Heart left ventricle (tissue), 16 donors: ENCODE measurements at regions not wholly inside any gene's neighbourhood (a gene's known extent, or its start where the extent isn't known, plus 50 kb on each side); places are given as distances from the start of the nearest gene placed in this dataset.

Experiments
- ATAC-seq, 4 donors: fragments of 200-7000 bp; cut with Tn5 transposase; one replicate each; pipeline ENCODE4 v1.9.1; 2020 to 2022; ENCODE audit warnings: moderate library complexity in 4 of 4, mild to moderate bottlenecking in 3 of 4, moderate number of reproducible peaks in 1 of 4
- DNase-seq, 5 donors: peaks; one replicate each; pipeline ENCODE4 v3.0.0-alpha.2; 2020
- H3K27ac ChIP-seq, 12 donors: fragments of 200-600 bp; sonication (generic) in 4 of 12; one replicate each; pipeline versions ENCODE4 v1.5.0 to v1.8.0; 2016 to 2022; ENCODE audit warnings: mild to moderate bottlenecking in 2 of 12
- H3K27me3 ChIP-seq, 9 donors: fragments of 200-600 bp; sonication (generic) in 2 of 9; one replicate each; pipeline versions ENCODE4 v1.5.1 to v1.8.0; 2016 to 2022; ENCODE audit warnings: mild to moderate bottlenecking in 3 of 9
- H3K36me3 ChIP-seq, 9 donors: fragments of 200-600 bp; sonication (generic) in 2 of 9; one replicate each; pipeline versions ENCODE4 v1.5.0 to v1.8.0; 2018 to 2022; ENCODE audit warnings: mild to moderate bottlenecking in 2 of 9
- H3K4me1 ChIP-seq, 12 donors: fragments of 200-600 bp; sonication (generic) in 4 of 12; one replicate each; pipeline versions ENCODE4 v1.5.0 to v1.8.0; 2016 to 2022; ENCODE audit warnings: mild to moderate bottlenecking in 3 of 12
- H3K4me3 ChIP-seq, 12 donors: fragments of 200-600 bp; sonication (generic) in 4 of 12; one replicate each; pipeline versions ENCODE4 v1.5.0 to v1.8.0; 2017 to 2022; ENCODE audit warnings: mild to moderate bottlenecking in 9 of 12, moderate library complexity in 4 of 12
- H3K9me3 ChIP-seq, 12 donors: fragments of 200-600 bp; sonication (generic) in 4 of 12; one replicate each; pipeline versions ENCODE4 v1.5.0 to v1.8.0; 2016 to 2022; ENCODE audit warnings: mild to moderate bottlenecking in 1 of 12
- POLR2A ChIP-seq, 2 donors: fragments of 450-650 bp; IDR thresholded peaks; one replicate each; pipeline ENCODE4 v1.6.1; 2017; ENCODE audit warnings: antibody characterized with exemption in 2 of 2, mild to moderate bottlenecking in 2 of 2, moderate library complexity in 2 of 2
- WGBS, 4 donors: extraction: QIAGEN DNeasy Blood & Tissue Kit in 2 of 4; methylation state at CpG; one replicate each; pipeline versions ENCODE4 v1.1.5 to v1.1.7; 2013 to 2018; 5-methylcytosine and 5-hydroxymethylcytosine counted together
- intact Hi-C, 10 donors: fragments of 100-400 bp; cut with DNase I; formaldehyde crosslinking; loops; one replicate each; pipeline versions ENCODE4 v1.11.1 to v1.14.2; 2022
- TF ChIP-seq, protein P1 (sequence below), 12 donors: fragments of 200-600 bp; sonication (generic) in 4 of 12; IDR thresholded peaks; one replicate each; pipeline versions ENCODE4 v1.5.0 to v1.8.0; 2018 to 2022; ENCODE audit warnings: antibody characterized with exemption in 12 of 12, mild to moderate bottlenecking in 5 of 12
- donor health status: ischemic (EF 13 %, LVEDD 7.1; RV severe dilation, severe dysfunction).
- donor health status: healthy with polysubstance abuse.
- donor health status: DM: no; HTN: yes; CAD: no.
- donor health status: DM: no; HTN: no; CAD: no.
- donor health status: ischemic (EF 25% LVEDD 6.9; RV normal size, moderate dysfunction).
- donor health status: ischemic (EF 25% LVEDD 5.7; RV mildly dilated, moderate dysfunction).
- donor health status: healthy.
- donor health status: DM: yes; HTN: yes; CAD: no.
- donor health status: ischemic (EF 35%, LVEDD 5.7; RV mildly dilated, moderate dysfunction).
- donor health status: nonischemic (EF 11% LVEDD 7.7; RV severe dilation, severe dysfunction).
- donor health status: DM: yes; HTN: yes; CAD: no.
- donor health status: PGD.
- donor health status: ischemic (EF 29% LVEDD 5.4; RV normal size, mild dysfunction).
- donor health status: nonischemic (EF 23%, LVEDD 6.1; RV moderate dilation, normal function).

DNA sequence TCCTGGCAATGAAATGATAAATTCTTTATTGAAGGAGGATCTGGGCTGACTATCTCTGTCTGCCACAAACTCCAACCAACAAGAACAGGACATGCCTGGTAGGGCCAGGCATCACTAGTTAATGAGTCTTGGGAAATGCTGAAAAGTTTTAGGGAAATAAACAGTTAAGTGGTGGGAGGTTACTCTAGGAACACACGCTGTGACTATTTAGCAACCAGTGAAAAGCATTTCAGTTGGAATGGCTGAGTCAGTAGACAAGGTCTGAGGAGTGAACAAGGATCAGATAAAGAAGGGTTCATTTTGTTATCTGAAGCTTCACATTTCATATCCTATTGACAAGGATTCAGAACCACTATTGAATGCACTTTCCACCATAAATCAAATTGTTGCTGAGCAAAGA is 394.9 kb upstream of the BOD1L1 start:
- WGBS, 4 donors = 46 to 68% (median 57%) methylated on average over 1 of the region's 1 CpG
- DNase-seq (no peak), ATAC-seq (no peak)
- TF ChIP-seq, protein P1, sequence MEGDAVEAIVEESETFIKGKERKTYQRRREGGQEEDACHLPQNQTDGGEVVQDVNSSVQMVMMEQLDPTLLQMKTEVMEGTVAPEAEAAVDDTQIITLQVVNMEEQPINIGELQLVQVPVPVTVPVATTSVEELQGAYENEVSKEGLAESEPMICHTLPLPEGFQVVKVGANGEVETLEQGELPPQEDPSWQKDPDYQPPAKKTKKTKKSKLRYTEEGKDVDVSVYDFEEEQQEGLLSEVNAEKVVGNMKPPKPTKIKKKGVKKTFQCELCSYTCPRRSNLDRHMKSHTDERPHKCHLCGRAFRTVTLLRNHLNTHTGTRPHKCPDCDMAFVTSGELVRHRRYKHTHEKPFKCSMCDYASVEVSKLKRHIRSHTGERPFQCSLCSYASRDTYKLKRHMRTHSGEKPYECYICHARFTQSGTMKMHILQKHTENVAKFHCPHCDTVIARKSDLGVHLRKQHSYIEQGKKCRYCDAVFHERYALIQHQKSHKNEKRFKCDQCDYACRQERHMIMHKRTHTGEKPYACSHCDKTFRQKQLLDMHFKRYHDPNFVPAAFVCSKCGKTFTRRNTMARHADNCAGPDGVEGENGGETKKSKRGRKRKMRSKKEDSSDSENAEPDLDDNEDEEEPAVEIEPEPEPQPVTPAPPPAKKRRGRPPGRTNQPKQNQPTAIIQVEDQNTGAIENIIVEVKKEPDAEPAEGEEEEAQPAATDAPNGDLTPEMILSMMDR (IDR thresholded peaks at IDR 0.05) = no peak
- TF ChIP-seq POLR2A (IDR thresholded peaks at IDR 0.05) = no peak
- intact Hi-C loops = no loop called here
- H3K27ac ChIP-seq = no peak overlapping the region
- no peaks in the 10 kb centered on the region for H3K9me3 ChIP-seq
- H3K4me1 ChIP-seq = no peaks in the 10 kb centered on the region
- H3K36me3 ChIP-seq = no peaks in the 10 kb centered on the region
- H3K4me3 ChIP-seq = no peak overlapping the region
- H3K27me3 ChIP-seq = no peaks in the 10 kb centered on the region

DNA sequence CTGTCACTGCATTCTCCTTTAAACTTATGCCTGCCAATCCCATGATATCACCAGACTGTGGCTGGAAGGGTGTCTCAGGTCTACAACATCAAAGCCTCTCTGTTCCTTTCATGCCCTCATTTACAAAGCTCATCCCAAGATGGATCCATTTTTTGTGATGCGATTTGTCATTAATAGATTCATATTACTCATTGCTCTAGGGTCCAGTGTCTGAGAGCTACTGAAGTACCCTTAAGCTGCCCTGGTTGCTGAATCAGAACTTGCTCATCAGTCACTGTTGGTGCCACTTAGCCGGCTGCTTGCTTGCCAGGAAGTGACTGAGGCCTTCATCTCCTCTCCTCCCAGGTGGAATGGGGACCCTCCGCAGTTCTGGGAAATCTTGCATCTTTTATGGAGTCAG is 395.5 kb upstream of the BOD1L1 start:
- DNase-seq (no peak), ATAC-seq (no peak)
- WGBS, 4 donors = 87 to 93% (median 91%) methylated on average over 3 of the region's 3 CpGs
- no peaks in the 10 kb centered on the region for H3K27me3 ChIP-seq
- no peaks in the 10 kb centered on the region for H3K9me3 ChIP-seq
- H3K27ac ChIP-seq = no peak overlapping the region
- no peak overlapping the region for H3K4me3 ChIP-seq
- intact Hi-C loops = no loop called here
- H3K36me3 ChIP-seq = no peaks in the 10 kb centered on the region
- no peak for TF ChIP-seq POLR2A (IDR thresholded peaks at IDR 0.05)
- TF ChIP-seq, protein P1 (IDR thresholded peaks at IDR 0.05) = no peak
- H3K4me1 ChIP-seq = no peaks in the 10 kb centered on the region

DNA sequence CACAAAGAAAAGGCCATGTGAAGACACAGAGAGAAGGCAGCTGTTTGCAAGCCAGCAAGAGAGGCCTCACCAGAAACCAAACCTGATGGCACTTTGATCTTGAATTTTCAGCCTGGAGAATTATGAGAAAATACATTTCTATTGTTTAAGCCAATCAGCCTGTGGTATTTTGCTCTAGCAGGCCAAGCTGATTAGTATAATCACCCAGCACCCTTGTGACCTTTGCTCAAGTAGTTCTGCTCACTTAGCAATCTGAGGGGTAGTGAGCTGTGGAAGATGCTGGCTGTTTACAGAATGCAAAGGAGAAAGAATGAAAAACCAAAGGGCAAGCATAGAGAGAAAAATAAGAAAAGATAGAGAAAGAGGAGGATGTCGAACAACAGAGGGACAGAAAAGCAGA is 396.4 kb upstream of the BOD1L1 start:
- Histone ChIP-seq H3K36me3 (no peaks in the 10 kb centered on the region), H3K27me3 (no peaks in the 10 kb centered on the region), H3K27ac (no peak overlapping the region), H3K4me3 (no peak overlapping the region), H3K4me1 (peaks cover 0 to 3% (median 0%) of the 10 kb centered on the region in 12 donors), H3K9me3 (no peaks in the 10 kb centered on the region)
- 86 to 97% (median 91%) methylated on average over 1 of the region's 1 CpG for WGBS, 4 donors
- ATAC-seq (no peak), DNase-seq (no peak)
- TF ChIP-seq, protein P1 (IDR thresholded peaks at IDR 0.05) = no peak
- no peak for TF ChIP-seq POLR2A (IDR thresholded peaks at IDR 0.05)
- intact Hi-C loops = no loop called here

DNA sequence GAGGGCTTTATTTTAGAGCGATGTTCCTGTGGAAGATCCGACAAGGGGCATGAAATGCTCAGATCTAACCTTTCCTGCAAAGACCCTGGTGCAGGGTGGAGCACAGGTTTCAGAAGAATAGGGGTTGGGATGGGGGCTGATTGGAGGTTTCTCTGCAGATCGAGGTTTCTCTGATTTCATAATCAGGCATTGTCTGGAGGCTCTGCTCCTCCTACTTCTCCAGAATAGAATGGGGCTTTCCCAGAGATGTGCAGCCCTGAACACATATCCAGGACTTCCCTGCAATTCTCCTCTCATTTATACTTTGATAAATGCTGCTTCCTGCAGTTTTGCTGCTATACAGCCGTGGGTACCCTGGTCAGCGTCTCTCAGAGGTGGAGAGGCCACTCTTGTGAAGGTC is 397.6 kb upstream of the BOD1L1 start:
- ATAC-seq = no peak
- intact Hi-C loops = no loop called here
- WGBS, 4 donors = 59 to 68% (median 63%) methylated on average over 5 of the region's 5 CpGs
- peaks cover 0 to 6% (median 0%) of the 10 kb centered on the region in 12 donors for H3K4me1 ChIP-seq
- no peak overlapping the region for H3K27ac ChIP-seq
- H3K9me3 ChIP-seq = no peaks in the 10 kb centered on the region
- no peak overlapping the region for H3K4me3 ChIP-seq
- DNase-seq = no peak
- TF ChIP-seq, protein P1 (IDR thresholded peaks at IDR 0.05) = no peak
- TF ChIP-seq POLR2A (IDR thresholded peaks at IDR 0.05) = no peak
- no peaks in the 10 kb centered on the region for H3K27me3 ChIP-seq
- H3K36me3 ChIP-seq = no peaks in the 10 kb centered on the region
